HG02852 (cell line): ENCODE measurements at regions not wholly inside any gene's neighbourhood (a gene's known extent, or its start where the extent isn't known, plus 50 kb on each side); places are given as distances from the start of the nearest gene placed in this dataset.
"Not testable (repeated sequence)": the region's sequence is repeated elsewhere in the genome, so short reads cannot be mapped to it uniquely, and the experiment has no call there.

Experiments used
- ATAC-seq: cut with Tn5 transposase; IDR thresholded peaks from one replicate; pipeline ENCODE4 v1.9.1; 2021; ENCODE audit warnings: mild to moderate bottlenecking, moderate library complexity; ENCODE audit not compliant: unreplicated experiment

DNA sequence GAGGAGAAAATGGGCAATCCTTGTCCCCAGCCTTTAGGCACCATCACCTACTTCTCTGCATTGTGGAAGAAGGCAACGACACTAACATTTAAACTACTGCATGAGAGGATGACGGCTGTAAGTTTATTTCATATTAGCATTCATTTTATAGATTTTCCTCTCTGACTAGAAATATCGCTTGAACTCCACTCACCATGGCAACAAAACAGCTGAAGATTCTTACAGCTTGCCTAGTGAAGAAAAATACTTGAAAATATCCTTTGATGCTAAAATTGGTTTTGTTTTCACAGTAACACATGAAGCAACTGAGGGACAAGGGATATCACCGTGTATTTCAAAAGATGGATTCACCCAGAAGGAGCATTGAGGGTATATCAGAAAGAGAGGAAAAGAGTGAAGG lies 284.3 kb downstream of the LIG4 start:
- no peak for ATAC-seq

- ATAC-seq, result no peak
Observed at GRCh38 chr13:107928762-107929161, 286.6 kb downstream of the LIG4 start.

GRCh38 chr13:107927557-107927956 lies 287.8 kb downstream of the LIG4 start:
- no peak for ATAC-seq

- ATAC-seq, result not testable (repeated sequence)
Observed at GRCh38 chr13:107926515-107926914, 288.8 kb downstream of the LIG4 start.

GRCh38 chr13:107916902-107917301 lies 298.4 kb downstream of the LIG4 start:
- ATAC-seq, result not testable (repeated sequence)

DNA sequence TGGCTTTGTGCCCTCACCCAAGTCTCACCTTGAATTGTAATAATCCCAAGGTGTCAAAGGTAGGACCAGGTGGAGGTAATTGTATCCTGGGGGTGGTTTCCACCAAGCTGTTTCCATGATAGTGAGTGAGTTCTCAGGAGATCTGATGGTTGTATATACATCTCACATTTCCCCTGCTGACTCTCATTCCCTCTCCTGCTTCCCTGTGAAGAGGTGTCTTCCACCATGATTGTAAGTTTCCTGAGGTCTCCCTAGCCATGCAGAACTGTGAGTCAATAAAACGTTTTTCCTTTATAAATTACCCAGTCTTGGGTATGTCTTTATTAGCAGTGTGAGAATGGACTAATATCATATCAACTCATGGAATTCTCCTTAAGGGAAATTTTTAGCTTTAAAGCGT lies 302.6 kb downstream of the LIG4 start:
- no peak for ATAC-seq

- no peak for ATAC-seq
Observed at GRCh38 chr13:107907065-107907805, 308.1 kb downstream of the LIG4 start.

GRCh38 chr13:107906131-107906530 lies 309.2 kb downstream of the LIG4 start:
- no peak for ATAC-seq

GRCh38 chr13:107901996-107902562 lies 313.3 kb downstream of the LIG4 start:
- no peak for ATAC-seq

DNA sequence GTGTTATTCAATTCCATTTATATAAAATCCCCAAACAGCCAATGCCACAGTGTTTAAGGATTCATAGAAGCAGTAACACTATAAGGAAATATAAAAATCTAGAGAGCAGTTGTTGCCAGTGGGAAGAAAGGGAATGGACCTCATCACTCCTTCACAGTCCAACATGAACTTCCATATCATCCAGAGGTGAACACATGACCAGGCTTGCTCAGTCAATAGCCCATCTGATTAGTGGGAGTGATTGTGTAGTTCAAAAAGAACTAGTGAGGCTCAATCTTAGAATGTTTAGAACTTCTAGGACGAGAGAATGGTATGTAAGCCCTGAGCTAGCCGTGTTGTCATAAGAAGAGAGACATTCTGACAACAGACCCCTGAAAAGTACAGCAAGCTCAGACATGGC lies 314.1 kb downstream of the LIG4 start:
- no peak for ATAC-seq

GRCh38 chr13:107900775-107901174 lies 314.6 kb downstream of the LIG4 start:
- ATAC-seq, result no peak

GRCh38 chr13:107886118-107886517 lies 329.2 kb downstream of the LIG4 start:
- no peak for ATAC-seq

DNA sequence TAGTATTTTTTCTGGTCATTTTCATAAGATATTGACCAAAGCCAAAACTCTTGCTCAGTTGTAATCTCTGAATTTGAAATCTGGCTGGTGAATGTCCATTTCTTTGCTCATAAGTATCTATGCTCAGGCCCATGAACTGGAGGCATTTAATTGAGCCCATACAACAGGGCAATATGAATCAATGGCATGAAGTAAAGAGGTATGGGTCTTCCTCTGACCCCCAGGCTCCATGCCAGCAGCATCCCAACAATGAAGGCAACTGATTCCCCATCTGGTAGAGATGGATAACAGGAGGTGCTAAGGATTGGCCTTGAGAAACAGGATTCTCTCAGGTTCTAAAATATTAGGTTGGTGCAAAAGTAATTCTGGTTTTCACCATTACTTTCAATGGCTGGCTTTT lies 330.8 kb downstream of the LIG4 start:
- ATAC-seq, result no peak

DNA sequence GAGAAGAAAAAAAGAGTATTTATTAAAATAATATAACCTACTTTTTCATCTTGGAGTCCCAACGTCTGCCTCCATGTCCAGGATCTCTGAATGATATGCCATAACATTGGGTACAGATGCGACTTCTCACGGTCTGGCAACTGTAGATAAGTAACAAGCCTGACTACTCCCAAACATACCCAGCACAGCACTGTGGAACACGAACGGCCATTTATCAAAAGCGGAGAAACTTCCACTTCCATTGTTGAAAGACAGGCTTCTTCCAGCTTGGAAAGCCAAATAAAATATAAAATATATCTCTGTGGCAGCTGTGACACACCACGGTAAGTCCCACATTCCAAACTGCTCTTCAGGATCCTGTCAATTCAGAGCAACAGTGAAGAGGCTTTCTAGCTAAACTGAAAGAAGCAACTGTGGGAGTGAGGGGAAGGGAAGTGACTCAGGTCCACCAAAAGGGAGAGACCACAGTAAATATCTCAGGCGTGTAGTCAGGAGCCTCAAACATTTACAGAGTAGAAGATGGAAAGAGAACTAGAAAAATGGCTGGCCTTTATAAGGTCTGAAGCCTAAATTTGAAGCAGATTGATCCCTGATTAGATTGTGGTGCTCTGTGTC lies 331.7 kb downstream of the LIG4 start:
- ATAC-seq, result no peak

GRCh38 chr13:107882708-107883560 lies 332.4 kb downstream of the LIG4 start:
- no peak for ATAC-seq

GRCh38 chr13:107881362-107881761 lies 334.0 kb downstream of the LIG4 start:
- ATAC-seq, result no peak

DNA sequence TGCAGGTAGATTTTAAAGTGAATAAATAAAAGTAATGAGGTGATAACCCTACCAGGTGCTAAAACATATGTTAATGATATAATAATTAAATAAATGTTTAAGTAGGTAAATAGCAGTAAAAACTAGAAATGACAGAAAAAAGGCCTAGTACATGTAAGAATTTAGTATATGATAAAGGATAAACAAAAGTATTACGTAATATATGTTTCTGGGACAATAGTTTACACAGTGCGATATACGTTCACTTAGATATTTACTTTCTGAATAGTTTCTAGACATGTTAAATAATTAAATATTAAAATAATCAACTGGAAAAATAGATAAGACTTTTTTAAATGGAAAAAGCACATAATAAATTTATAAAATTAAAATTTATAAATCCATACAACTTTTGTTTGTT lies 340.9 kb downstream of the LIG4 start:
- ATAC-seq, result no peak

- no peak for ATAC-seq
Observed at GRCh38 chr13:107873926-107874325, 341.4 kb downstream of the LIG4 start.

GRCh38 chr13:107870400-107870799 lies 344.9 kb downstream of the LIG4 start:
- ATAC-seq, result no peak

GRCh38 chr13:107867701-107868661 lies 347.4 kb downstream of the LIG4 start:
- ATAC-seq, result no peak
